ENCODE measurements at regions not wholly inside any gene's neighbourhood (a gene's known extent, or its start where the extent isn't known, plus 50 kb on each side); places are given as distances from the start of the nearest gene placed in this dataset.

DNA sequence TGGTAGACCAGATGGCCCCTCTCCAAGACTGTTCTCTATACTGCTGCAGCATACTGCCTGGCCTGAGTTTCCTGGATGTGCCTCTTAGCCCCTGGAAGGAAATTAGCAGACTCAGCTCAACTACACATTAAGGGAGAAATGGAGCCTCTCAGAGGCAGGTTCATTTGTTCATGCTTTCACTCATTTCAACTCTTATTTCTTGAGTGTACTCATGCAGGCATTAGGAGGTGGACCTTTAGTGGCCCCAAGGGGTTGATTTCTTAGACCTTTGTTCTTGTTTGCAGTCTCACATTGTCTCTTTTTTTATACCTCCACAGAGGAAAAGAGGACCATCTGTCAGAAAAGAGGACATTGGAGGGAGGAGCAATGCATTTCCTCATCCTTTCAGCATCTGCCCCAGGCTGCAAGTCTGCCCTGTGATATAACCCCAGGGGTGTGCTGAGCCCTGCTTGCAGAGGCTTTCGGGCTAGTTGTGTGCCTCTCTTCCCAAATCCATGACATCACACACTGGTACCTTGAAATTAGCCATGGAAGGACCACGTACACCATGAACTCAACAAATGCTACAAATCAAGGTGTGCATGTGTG lies 456.2 kb downstream of the CD83 start:
- TF ChIP-seq, protein P1, sequence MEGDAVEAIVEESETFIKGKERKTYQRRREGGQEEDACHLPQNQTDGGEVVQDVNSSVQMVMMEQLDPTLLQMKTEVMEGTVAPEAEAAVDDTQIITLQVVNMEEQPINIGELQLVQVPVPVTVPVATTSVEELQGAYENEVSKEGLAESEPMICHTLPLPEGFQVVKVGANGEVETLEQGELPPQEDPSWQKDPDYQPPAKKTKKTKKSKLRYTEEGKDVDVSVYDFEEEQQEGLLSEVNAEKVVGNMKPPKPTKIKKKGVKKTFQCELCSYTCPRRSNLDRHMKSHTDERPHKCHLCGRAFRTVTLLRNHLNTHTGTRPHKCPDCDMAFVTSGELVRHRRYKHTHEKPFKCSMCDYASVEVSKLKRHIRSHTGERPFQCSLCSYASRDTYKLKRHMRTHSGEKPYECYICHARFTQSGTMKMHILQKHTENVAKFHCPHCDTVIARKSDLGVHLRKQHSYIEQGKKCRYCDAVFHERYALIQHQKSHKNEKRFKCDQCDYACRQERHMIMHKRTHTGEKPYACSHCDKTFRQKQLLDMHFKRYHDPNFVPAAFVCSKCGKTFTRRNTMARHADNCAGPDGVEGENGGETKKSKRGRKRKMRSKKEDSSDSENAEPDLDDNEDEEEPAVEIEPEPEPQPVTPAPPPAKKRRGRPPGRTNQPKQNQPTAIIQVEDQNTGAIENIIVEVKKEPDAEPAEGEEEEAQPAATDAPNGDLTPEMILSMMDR (conservative IDR thresholded peaks at IDR 0.05) = no peak
- TF ChIP-seq EZH2 (IDR thresholded peaks at IDR 0.05; ENCODE audit: low read depth) = no peak
